ENCODE measurements at regions not wholly inside any gene's neighbourhood (a gene's known extent, or its start where the extent isn't known, plus 50 kb on each side); places are given as distances from the start of the nearest gene placed in this dataset.
"Not testable (repeated sequence)": the region's sequence is repeated elsewhere in the genome, so short reads cannot be mapped to it uniquely, and the experiment has no call there.

GRCh38 chr10:63964406-63964805, 443.2 kb downstream of the REEP3 start:
- in situ Hi-C loops (cut with MboI; ENCODE audit: low sequenced_read_pairs, unreplicated experiment): no loop called here
- no peak for TF ChIP-seq CTCF (IDR thresholded peaks at IDR 0.05; ENCODE audit: borderline replicate concordance, control extremely low read depth, extremely low read depth, insufficient read depth, missing control alignments)

GRCh38 chr10:63965846-63966245, 444.6 kb downstream of the REEP3 start:
- no peak for TF ChIP-seq CTCF (IDR thresholded peaks at IDR 0.05; ENCODE audit: borderline replicate concordance, control extremely low read depth, extremely low read depth, insufficient read depth, missing control alignments)
- DNase-seq (ENCODE audit: low spot score): no peak
- in situ Hi-C loops (cut with MboI; ENCODE audit: low sequenced_read_pairs, unreplicated experiment): no loop called here

More at GRCh38 chr10:63964406-63964805, 443.2 kb downstream of the REEP3 start:
- no peak for DNase-seq (ENCODE audit: low spot score)

DNA sequence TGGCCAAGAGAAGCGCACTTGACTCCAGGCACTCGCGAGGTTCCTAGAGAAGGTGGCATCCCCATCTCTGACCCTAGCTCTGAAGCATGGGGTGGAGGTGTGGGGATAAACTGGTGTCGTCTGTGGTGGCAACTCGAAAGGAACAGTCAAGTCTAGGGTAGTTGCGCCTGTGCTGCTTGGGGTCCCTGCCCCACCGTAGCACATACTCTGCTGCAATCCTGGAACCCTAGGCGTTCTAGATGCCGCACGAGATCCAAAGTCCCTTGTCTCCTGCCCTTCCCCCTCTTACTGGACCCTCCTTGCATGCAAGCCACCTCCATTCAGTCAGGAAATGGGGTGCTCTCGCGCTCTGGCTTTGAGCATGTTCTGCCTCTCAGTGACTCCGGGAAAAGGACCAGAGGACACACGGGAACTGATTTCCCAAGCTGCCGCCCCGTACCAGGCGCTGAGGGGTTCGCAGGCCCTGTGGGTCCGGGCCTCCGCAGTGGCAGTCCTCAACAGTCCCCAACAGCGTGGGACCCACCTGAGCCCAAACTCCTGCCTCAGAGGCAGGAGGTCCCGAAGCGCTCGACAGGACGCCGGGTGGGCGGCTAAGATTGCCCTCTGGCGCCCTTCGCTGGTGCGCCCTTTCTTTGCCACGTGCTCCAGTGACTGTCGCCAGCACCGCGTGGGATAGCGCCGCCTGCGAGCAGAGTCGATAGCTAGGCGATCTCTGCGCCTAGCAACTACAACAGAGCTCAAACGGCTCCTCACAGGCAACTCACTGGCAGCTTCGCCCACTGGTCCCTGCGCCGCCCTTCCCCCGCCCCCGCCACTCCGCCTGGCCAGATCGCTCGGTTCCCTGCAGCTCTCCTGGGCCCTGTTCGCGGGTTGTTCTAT, 452.0 kb downstream of the REEP3 start:
- in situ Hi-C loops (cut with MboI; ENCODE audit: low sequenced_read_pairs, unreplicated experiment): no loop called here
- no peak for TF ChIP-seq CTCF (IDR thresholded peaks at IDR 0.05; ENCODE audit: borderline replicate concordance, control extremely low read depth, extremely low read depth, insufficient read depth, missing control alignments)
- no peak for DNase-seq (ENCODE audit: low spot score)

DNA sequence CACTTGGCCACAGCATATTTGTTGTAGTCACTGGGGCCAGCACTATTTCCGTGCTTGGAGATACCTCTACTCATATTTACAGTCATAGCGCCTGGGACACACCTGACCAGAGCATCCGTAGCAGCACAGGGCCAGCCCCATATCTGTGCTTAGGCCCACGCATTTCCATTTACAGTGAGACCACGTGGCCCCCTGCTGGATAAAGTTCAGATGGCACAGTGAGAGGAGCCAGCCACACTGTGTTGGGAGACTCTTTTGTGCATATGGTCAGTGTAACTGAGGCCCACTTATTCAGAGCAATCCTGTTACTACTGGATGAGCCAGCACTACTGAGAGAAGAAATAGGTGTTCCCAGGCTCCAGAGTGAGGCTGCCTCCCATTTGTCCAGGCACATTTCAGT, 455.3 kb downstream of the REEP3 start:
- peak; percentile 48 for TF ChIP-seq CTCF (IDR thresholded peaks at IDR 0.05; ENCODE audit: borderline replicate concordance, control extremely low read depth, extremely low read depth, insufficient read depth, missing control alignments)
- in situ Hi-C loops (cut with MboI; ENCODE audit: low sequenced_read_pairs, unreplicated experiment): no loop called here
- DNase-seq (ENCODE audit: low spot score): peak; percentile 67

GRCh38 chr10:63977329-63977923, 456.2 kb downstream of the REEP3 start:
- in situ Hi-C loops (cut with MboI; ENCODE audit: low sequenced_read_pairs, unreplicated experiment): no loop called here
- DNase-seq (ENCODE audit: low spot score): peak; percentile 51
- peak; percentile 58 for TF ChIP-seq CTCF (IDR thresholded peaks at IDR 0.05; ENCODE audit: borderline replicate concordance, control extremely low read depth, extremely low read depth, insufficient read depth, missing control alignments)

DNA sequence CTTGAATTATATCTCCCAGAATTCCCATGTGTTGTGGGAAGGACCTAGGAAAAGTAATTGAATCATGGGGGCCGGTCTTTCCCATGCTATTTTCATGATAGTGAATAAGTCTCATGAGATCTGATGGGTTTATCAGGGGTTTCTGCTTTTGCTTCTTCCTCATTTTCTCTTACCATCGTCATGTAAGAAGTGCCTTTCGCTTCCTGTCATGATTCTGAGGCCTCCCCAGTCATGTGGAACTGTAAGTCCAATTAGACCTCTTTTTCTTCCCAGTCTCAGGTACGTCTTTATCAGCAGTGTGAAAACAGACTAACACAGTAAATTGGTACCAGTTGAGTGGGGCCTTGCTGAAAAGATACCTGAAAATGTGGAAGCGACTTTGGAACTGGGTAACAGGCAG, 459.7 kb downstream of the REEP3 start:
- DNase-seq (ENCODE audit: low spot score); in situ Hi-C loops (cut with MboI; ENCODE audit: low sequenced_read_pairs, unreplicated experiment): not testable (repeated sequence)

DNA sequence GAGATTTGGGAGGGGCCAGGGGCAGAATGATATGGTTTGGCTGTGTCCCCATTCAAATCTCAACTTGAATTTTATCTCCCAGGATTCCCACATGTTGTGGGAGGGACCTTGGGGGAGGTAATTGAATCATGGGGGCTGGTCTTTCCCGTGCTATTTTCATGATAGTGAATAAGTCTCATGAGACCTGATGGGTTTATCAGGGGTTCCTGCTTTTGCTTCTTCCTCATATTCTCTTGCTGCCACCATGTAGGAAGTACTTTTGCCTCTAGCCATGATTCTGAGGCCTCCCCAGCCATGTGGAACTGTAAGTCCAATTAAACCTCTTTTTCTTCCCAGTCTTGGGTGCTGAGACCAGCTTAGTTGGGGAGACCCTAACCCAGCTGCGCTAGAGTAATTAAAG, 462.9 kb downstream of the REEP3 start:
- in situ Hi-C loops (cut with MboI; ENCODE audit: low sequenced_read_pairs, unreplicated experiment); DNase-seq (ENCODE audit: low spot score): not testable (repeated sequence)

Measured in GM13976 (cell line).